Sigmoid colon (tissue), 4 donors: ENCODE measurements at regions not wholly inside any gene's neighbourhood (a gene's known extent, or its start where the extent isn't known, plus 50 kb on each side); places are given as distances from the start of the nearest gene placed in this dataset.

Experiments used
- CTCF ChIP-seq, 4 experiments: fragments of 450-650 bp in 3 of 4; fragments of 200-600 bp in 1 of 4; IDR thresholded peaks; one replicate each; pipeline ENCODE4 v1.5.1; 2016 to 2019; ENCODE audit warnings: antibody characterized with exemption in 4 of 4, mild to moderate bottlenecking in 3 of 4, moderate library complexity in 2 of 4
- POLR2AphosphoS5 ChIP-seq, 4 donors: sonication (generic); formaldehyde crosslinking; IDR thresholded peaks; one replicate each; pipeline ENCODE4 v1.6.1; 2017; ENCODE audit warnings: antibody characterized with exemption in 4 of 4

GRCh38 chr10:76624470-76624869 lies 1013.1 kb downstream of the KCNMA1 start:
- TF ChIP-seq CTCF (IDR thresholded peaks at IDR 0.05) (no peak), POLR2AphosphoS5 (IDR thresholded peaks at IDR 0.05) (no peak)
